GM12878 (cell line): ENCODE measurements at regions not wholly inside any gene's neighbourhood (a gene's known extent, or its start where the extent isn't known, plus 50 kb on each side); places are given as distances from the start of the nearest gene placed in this dataset.

Source experiments
- CEBPB ChIP-seq, 2 experiments: fragments of 150-350 bp in 1 of 2; IDR thresholded peaks; 2 replicates each; pipeline ENCODE4 v1.6.1; 2012 to 2014; ENCODE audit warnings: low read depth in 2 of 2, low read length in 2 of 2, borderline replicate concordance in 1 of 2, inconsistent platforms in 1 of 2
- CTCF ChIP-seq, 3 experiments: IDR thresholded peaks in 2 of 3; conservative IDR thresholded peaks in 1 of 3; 2 replicates each; pipeline ENCODE4 v1.5.1; 2011; ENCODE audit warnings: low read depth in 3 of 3, low read length in 3 of 3, mild to moderate bottlenecking in 3 of 3, control low read depth in 2 of 3, moderate library complexity in 2 of 3, inconsistent platforms in 1 of 3, mixed read lengths in 1 of 3; ENCODE audit not compliant: control insufficient read depth in 2 of 3, insufficient read depth in 1 of 3; ENCODE audit errors: extremely low read depth in 1 of 3
- DPF2 ChIP-seq: fragments of 450-650 bp; IDR thresholded peaks from 2 replicates; pipeline ENCODE4 v1.6.1; 2017; ENCODE audit warnings: mild to moderate bottlenecking
- E2F4 ChIP-seq: IDR thresholded peaks from 2 replicates; pipeline ENCODE4 v1.6.1; 2012; ENCODE audit warnings: low read depth, low read length, improper control_type of control experiment
- HDAC2 ChIP-seq: fragments of 200-600 bp; sonication (generic); IDR thresholded peaks from 2 replicates; pipeline ENCODE4 v1.6.1; 2017
- JUNB ChIP-seq: IDR thresholded peaks from 2 replicates; pipeline ENCODE4 v1.6.1; 2016; ENCODE audit warnings: antibody characterized with exemption, mild to moderate bottlenecking
- KAT2A ChIP-seq: conservative IDR thresholded peaks from 2 replicates; pipeline ENCODE4 v1.6.1; 2011; ENCODE audit warnings: low read depth, low read length; ENCODE audit not compliant: control insufficient read depth
- POLR2A ChIP-seq: IDR thresholded peaks from 2 replicates; pipeline ENCODE4 v1.6.1; 2011; ENCODE audit warnings: low read depth, mild to moderate bottlenecking, low read length
- RAD21 ChIP-seq: IDR thresholded peaks from 2 replicates; pipeline ENCODE4 v1.6.1; 2011; ENCODE audit warnings: mild to moderate bottlenecking, low read depth, low read length, moderate library complexity; ENCODE audit not compliant: insufficient read depth

DNA sequence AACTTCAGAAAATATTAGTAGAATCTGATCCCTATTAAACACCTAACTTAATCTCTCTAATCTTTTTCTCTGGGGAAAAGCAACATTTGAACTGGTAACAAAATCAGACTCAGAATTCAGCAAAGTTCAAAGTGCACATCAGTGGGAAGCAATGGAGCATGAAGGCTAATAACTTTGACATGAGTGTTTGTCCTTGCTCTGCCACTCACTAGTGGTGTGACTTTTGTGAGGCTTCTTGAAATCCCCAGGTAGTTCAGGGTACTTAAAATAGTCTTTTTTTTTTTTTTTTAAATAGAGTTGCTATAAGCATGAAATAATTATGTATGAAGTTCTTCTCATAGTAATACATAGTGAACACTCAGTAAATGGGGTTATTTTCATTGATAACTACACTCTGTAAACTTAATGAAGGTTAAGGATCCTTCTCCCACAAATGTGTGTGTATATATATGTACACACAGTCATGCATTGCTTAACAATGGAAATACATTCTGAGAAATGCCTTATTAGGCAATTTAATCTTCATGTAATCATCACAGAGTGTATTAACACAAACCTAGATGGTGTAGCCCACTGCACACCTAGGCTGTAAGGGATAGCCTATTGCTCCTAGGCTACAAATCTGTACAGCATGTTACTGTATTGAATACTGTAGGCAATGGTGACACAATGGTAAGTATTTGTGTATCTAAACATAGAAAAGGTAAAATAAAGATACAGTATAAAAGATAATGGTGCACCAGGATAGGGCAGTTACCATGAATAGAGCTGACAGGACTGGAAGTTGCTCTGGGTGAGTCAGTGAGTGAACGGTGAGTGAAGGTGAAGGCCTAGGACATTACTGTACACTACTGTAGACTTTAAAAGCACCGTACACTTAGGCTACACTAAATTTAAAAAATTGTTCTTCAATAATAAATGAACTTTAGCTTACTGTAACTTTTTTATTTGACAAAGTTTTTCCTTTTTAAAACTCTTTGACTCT, 73.3 kb upstream of the HMHB1 start:
- TF ChIP-seq KAT2A (no peak), E2F4 (no peak), HDAC2 (no peak), CTCF (IDR thresholded peaks at IDR 0.05 in 2 of 3, conservative IDR thresholded peaks at IDR 0.05 in 1 of 3; ENCODE audit: control insufficient read depth in 2 of 3, extremely low read depth in 1 of 3, insufficient read depth in 1 of 3, low read depth in 3 of 3, low read length in 3 of 3) (no peak), RAD21 (no peak), DPF2 (peak; percentile 1; the same call in 1 of the 2 replicates), CEBPB (IDR thresholded peaks at IDR 0.05; ENCODE audit: borderline replicate concordance in 1 of 2, low read depth in 2 of 2, low read length in 2 of 2) (no peak), POLR2A (no peak), JUNB (no peak)
